ENCODE measurements at regions not wholly inside any gene's neighbourhood (a gene's known extent, or its start where the extent isn't known, plus 50 kb on each side); places are given as distances from the start of the nearest gene placed in this dataset.
"Not testable (repeated sequence)": the region's sequence is repeated elsewhere in the genome, so short reads cannot be mapped to it uniquely, and the experiment has no call there.

DNA sequence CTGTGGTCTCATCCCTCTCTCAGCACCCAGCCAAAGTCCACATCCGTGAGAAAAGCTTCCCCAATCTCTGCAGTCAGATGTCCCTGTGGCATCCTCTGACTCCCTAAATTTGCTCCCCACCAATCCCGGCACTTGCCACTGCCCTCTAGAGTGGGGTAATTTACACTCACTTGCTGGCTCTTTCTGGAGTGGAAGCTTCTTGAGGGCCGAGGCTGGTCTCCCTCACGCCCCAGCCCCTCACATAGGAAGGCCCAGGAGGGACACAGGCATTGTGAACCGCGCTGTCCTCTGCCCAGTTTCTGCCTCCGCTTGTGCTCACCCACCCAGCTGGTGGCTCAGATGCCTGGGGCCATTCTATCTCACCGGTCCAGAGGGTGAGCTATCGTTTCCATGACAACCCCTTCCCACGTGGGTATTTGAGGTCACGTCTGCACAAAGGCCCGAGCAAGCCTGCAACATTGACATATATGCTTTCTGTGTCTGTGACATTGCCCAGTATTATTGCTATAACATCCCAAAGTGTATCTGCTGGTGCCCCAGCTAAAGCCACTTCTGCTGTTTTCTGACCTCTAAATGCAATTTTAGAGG lies 97.3 kb upstream of the CTBP2 start:
- H3K9me3 Mint-ChIP-seq = peaks cover 15% of the 10 kb centered on the region
- H3K27ac Mint-ChIP-seq = no peak overlapping the region
- no peaks in the 10 kb centered on the region for H3K36me3 Mint-ChIP-seq (ENCODE audit: low read depth)
- no peaks in the 10 kb centered on the region for H3K4me1 Mint-ChIP-seq (ENCODE audit: low read depth)
- H3K27me3 Mint-ChIP-seq (ENCODE audit: low read depth) = no peaks in the 10 kb centered on the region
- no peak overlapping the region for H3K4me3 Mint-ChIP-seq

DNA sequence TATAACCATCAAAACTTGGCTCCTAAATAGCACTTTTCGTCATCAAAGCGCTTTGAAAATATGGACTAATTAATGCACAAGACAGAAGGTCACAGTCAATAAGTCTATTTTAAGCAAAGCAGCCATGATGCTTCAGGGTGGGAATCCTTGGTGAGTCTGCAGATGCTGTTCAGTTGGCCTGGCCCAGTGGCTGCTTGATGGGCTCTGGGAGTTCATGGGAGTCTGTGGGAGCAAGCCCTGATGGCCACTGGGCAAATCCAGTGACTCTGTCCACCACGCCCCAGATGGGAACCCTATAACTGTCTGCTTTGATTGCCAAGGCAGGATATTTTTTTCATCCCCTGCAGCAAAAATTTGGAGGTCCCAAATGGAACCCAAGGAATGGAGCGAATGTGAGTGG lies 95.7 kb upstream of the CTBP2 start:
- no peaks in the 10 kb centered on the region for H3K4me1 Mint-ChIP-seq (ENCODE audit: low read depth)
- no peaks in the 10 kb centered on the region for H3K27me3 Mint-ChIP-seq (ENCODE audit: low read depth)
- no peak overlapping the region for H3K4me3 Mint-ChIP-seq
- peaks cover 25% of the 10 kb centered on the region for H3K9me3 Mint-ChIP-seq
- H3K36me3 Mint-ChIP-seq (ENCODE audit: low read depth) = no peaks in the 10 kb centered on the region
- no peak overlapping the region for H3K27ac Mint-ChIP-seq

DNA sequence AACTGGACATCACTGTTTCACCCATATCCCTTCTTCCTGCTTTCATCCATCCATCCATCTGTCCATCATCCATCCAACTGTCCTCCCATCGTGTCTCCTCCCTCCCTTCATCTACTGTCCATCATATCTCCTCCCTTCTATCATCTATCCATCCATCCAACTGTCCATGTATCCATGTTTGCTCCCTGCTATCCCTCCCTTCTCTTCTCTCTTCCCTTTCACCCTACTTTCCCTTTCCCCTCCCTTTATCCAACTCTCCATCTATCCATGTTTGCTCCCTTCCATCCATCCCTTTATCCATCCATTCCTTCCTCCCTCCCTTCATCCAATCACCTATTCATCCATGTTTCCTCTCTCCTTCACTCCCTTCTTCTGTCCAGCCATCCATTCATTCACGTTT lies 92.6 kb upstream of the CTBP2 start:
- Mint-ChIP-seq H3K27ac (no peak overlapping the region), H3K9me3 (peaks cover 15% of the 10 kb centered on the region), H3K4me3 (no peak overlapping the region), H3K27me3 (ENCODE audit: low read depth) (no peaks in the 10 kb centered on the region), H3K36me3 (ENCODE audit: low read depth) (no peaks in the 10 kb centered on the region), H3K4me1 (ENCODE audit: low read depth) (no peaks in the 10 kb centered on the region)

DNA sequence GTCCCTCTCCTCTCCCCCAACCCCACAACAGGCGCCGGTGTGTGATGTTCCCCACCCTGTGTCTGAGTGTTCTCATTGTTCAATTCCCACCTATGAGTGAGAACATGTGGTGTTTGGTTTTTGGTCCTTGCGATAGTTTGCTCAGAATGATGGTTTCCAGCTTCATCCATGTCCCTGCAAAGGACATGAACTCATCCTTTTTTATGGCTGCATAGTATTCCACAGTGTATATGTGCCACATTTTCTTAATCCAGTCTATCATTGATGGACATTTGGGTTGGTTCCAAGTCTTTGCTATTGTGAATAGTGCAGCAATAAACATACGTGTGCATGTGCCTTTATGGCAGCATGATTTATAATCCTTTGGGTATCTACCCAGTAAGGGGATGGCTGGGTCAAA lies 90.5 kb upstream of the CTBP2 start:
- not testable (repeated sequence) for H3K4me1 Mint-ChIP-seq (ENCODE audit: low read depth); H3K4me3 Mint-ChIP-seq; H3K36me3 Mint-ChIP-seq (ENCODE audit: low read depth); H3K27ac Mint-ChIP-seq; H3K27me3 Mint-ChIP-seq (ENCODE audit: low read depth)
- peaks cover 15% of the 10 kb centered on the region for H3K9me3 Mint-ChIP-seq

DNA sequence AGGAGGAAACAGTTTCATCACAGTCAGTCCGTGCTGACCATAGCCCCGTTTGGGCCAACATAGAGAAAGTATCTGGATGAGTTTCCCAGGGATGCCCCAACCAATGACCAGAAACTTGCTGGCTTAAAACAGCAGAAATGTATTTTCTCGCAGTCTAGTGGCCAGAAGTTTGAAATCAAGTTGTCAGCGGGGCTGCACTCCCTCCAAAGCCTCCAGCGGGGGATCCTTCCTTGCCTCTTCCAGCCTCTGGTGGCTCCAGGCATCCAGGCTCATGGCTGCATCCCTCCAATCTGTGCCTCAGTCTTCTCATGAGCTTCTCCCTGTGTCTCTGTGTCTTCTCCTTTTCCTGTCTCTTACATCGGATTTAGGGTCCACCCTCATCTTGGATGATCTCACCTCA lies 89.6 kb upstream of the CTBP2 start:
- Mint-ChIP-seq H3K27me3 (ENCODE audit: low read depth) (no peaks in the 10 kb centered on the region), H3K9me3 (peaks cover 15% of the 10 kb centered on the region), H3K4me3 (no peak overlapping the region), H3K27ac (no peak overlapping the region), H3K36me3 (ENCODE audit: low read depth) (no peaks in the 10 kb centered on the region), H3K4me1 (ENCODE audit: low read depth) (no peaks in the 10 kb centered on the region)

DNA sequence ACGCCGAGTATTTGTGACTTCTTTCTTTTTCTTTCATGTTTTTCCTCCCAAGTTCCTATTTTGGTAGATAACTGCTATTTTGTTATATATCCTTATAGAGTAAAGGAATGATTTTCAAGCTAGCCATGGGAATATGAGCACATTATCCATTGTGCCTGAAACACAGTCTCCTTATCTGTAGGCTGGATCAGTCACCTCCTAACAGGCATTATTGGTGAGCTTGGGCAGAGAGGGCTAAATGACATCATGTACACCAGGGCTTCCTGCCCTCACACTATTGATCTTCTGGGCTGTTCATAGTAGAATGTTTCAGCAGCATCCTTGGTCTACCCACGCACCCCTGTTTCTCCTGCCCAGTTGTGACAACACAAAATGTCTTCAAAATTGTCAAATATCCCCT lies 88.1 kb upstream of the CTBP2 start:
- H3K27me3 Mint-ChIP-seq (ENCODE audit: low read depth) = no peaks in the 10 kb centered on the region
- no peaks in the 10 kb centered on the region for H3K36me3 Mint-ChIP-seq (ENCODE audit: low read depth)
- H3K27ac Mint-ChIP-seq = no peak overlapping the region
- H3K4me1 Mint-ChIP-seq (ENCODE audit: low read depth) = no peaks in the 10 kb centered on the region
- H3K9me3 Mint-ChIP-seq = peaks cover 15% of the 10 kb centered on the region
- H3K4me3 Mint-ChIP-seq = no peak overlapping the region

DNA sequence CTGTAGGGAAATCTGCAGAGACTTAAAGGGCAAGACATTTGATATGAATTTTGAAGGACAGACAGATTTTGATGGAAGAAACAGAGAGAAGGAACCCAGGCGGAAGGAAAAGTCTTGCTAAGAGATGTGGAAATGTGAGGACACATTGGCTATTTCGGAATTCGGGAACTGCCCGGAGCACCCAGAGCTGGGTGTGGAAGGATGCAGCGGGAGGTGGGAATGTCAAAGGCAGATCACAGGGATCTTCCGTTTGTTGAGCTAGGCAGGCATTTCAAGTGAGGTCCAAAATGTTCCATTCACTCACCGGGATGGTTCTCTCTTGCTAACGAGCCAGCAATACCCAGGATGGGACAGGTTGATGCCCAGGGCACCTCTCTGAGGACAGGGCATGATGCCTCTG lies 87.2 kb upstream of the CTBP2 start:
- H3K9me3 Mint-ChIP-seq = peaks cover 11% of the 10 kb centered on the region
- no peaks in the 10 kb centered on the region for H3K27me3 Mint-ChIP-seq (ENCODE audit: low read depth)
- H3K36me3 Mint-ChIP-seq (ENCODE audit: low read depth) = no peaks in the 10 kb centered on the region
- H3K27ac Mint-ChIP-seq = no peak overlapping the region
- H3K4me3 Mint-ChIP-seq = no peak overlapping the region
- no peaks in the 10 kb centered on the region for H3K4me1 Mint-ChIP-seq (ENCODE audit: low read depth)

DNA sequence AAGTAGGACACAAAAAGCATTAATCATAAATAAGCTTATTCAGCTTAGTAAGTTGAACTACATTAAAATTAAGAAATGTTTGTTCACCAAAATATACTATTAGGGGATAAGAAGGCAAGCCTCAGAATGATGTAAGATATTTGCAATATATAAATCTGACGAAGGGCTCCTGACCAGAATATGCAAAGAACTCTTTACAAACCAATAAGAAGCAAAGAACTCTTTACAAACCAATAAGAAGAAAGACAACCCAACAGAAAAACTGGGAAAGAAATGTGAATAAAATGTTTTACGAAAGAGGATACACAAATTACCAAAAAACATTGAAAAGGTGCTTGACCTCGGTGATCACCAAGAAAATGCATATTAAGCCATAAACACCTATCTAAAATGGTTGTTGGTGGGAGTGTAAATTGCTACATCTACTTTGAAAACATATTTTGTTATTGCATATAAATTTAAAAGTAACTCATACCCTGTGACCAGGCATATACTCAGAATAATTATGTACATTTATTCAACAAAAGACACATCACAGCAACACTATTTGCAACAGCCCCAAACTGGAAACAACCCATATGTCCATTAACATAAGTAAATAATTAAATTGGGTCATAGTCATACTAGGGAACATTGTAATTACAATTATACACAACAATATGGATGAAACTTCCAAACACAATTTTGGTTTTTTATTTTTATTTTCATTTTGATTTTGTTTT lies 83.3 kb upstream of the CTBP2 start:
- Mint-ChIP-seq H3K27me3 (ENCODE audit: low read depth) (no peaks in the 10 kb centered on the region), H3K27ac (no peak overlapping the region), H3K9me3 (peaks cover 6% of the 10 kb centered on the region), H3K36me3 (ENCODE audit: low read depth) (no peaks in the 10 kb centered on the region), H3K4me1 (ENCODE audit: low read depth) (no peaks in the 10 kb centered on the region), H3K4me3 (no peak overlapping the region)

DNA sequence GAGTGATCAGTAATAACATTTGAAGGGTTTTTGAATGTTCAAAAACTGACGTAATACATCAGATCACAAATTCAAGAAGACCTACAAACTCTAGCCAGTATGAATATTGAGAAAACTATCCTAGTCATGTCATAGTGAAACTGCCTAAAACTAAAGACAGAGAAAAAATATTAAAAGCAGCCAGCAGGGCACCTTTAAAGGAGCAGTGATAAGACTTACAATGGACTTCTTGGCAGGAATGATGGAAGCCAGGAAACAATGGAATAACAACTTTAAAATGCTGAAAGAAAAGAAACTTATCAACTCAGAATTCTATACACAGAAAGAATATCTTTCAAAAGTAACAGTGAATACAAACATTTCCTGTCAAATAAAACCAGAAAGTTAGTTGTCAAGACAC lies 78.3 kb upstream of the CTBP2 start:
- no peaks in the 10 kb centered on the region for H3K27me3 Mint-ChIP-seq (ENCODE audit: low read depth)
- H3K9me3 Mint-ChIP-seq = peaks cover 26% of the 10 kb centered on the region

DNA sequence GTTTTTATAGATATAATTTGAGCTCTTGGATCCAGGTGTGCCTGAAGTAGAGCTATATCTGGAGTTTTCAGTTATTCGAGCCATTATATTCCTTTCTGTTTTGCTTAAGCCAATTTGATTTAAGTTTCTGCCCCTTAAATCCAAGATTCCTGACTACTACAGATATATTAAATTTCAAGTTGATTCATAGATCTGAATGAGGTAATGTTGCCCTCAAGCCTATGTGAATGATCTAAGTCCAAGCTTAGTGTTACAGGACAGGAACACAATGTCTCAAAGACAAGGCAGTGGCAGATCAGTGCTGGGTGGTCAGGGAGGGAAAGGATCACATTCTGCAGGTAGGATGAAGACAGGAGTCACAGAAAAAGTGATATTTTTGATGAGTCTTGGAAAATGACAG lies 75.7 kb upstream of the CTBP2 start:
- no peaks in the 10 kb centered on the region for H3K27me3 Mint-ChIP-seq (ENCODE audit: low read depth)
- H3K36me3 Mint-ChIP-seq (ENCODE audit: low read depth) = no peaks in the 10 kb centered on the region
- no peak overlapping the region for H3K4me3 Mint-ChIP-seq
- H3K4me1 Mint-ChIP-seq (ENCODE audit: low read depth) = no peaks in the 10 kb centered on the region
- H3K27ac Mint-ChIP-seq = no peak overlapping the region
- peaks cover 26% of the 10 kb centered on the region for H3K9me3 Mint-ChIP-seq

More for the DNA sequence above, 78.3 kb upstream of the CTBP2 start:
- Mint-ChIP-seq H3K4me1 (ENCODE audit: low read depth) (no peaks in the 10 kb centered on the region), H3K27ac (no peak overlapping the region), H3K36me3 (ENCODE audit: low read depth) (no peaks in the 10 kb centered on the region), H3K4me3 (no peak overlapping the region)

DNA sequence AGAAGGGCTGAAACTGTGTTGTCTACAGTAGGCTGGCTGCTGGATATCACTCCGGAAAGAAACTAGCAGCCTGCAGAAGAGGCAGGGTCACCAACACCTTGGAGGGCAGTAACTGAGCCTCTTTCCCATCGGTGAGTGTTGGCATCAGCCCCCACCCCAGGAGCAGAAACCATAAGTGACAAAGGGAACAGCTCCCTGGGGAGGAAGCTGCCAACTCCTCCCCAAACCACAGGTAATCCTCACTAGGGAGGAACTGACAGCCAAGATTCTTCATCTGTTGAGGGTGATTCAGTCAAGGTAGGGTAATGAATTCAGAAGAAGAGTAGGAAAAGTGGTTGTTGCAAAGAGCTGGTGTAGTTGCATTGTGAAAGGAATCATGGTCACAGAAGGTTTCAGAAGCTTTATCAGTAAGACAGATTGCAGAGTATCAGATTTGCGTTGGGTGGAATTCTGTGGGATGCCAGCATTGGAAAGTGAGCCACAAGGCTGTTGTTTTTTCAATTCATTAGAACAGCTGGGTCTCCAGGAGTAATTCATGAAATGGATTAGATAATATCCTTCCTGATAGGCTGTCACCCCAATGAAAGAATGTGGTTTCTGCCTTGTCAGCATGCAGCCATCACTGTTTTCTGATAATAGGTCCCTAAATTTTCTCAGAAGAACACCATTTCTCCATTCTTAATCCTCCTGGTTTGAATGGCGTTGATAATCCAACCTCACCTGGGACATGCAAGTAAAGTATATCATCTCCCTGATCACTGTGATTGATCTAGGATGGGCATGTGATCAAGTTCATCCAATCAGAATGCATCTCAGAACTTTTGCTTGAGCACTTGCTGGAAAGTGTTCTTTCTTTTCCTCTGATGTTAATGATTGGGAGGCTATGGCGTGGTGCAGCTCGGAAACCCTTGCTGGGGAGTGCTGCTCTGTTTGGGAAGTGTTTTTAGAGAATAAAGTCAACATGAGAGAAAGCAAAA lies 75.0 kb upstream of the CTBP2 start:
- no peak overlapping the region for H3K27ac Mint-ChIP-seq

DNA sequence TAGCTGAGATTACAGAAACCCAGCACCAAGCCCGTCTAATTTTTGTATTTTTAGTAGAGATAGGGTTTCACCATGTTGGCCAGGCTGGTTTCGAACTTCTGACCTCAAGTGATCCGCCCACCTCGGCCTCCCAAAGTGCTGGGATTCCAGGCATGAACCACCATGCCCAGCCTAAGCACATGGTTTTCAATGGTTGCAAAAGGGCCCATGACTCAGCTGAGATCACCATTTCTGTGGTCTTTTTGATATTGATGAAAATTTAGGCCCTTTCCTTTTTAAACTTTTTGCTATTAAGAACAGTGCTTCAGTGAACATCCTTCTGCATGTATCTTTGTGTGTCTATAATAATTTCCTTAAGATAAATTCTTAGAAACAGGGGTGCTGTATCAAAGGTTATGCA lies 74.2 kb upstream of the CTBP2 start:
- H3K27ac Mint-ChIP-seq; H3K4me1 Mint-ChIP-seq (ENCODE audit: low read depth); H3K27me3 Mint-ChIP-seq (ENCODE audit: low read depth); H3K36me3 Mint-ChIP-seq (ENCODE audit: low read depth); H3K4me3 Mint-ChIP-seq: not testable (repeated sequence)
- H3K9me3 Mint-ChIP-seq = peaks cover 26% of the 10 kb centered on the region

More for the DNA sequence above, 75.0 kb upstream of the CTBP2 start:
- Mint-ChIP-seq H3K4me1 (ENCODE audit: low read depth) (no peaks in the 10 kb centered on the region), H3K4me3 (no peak overlapping the region), H3K27me3 (ENCODE audit: low read depth) (no peaks in the 10 kb centered on the region), H3K9me3 (peaks cover 26% of the 10 kb centered on the region), H3K36me3 (ENCODE audit: low read depth) (no peaks in the 10 kb centered on the region)

DNA sequence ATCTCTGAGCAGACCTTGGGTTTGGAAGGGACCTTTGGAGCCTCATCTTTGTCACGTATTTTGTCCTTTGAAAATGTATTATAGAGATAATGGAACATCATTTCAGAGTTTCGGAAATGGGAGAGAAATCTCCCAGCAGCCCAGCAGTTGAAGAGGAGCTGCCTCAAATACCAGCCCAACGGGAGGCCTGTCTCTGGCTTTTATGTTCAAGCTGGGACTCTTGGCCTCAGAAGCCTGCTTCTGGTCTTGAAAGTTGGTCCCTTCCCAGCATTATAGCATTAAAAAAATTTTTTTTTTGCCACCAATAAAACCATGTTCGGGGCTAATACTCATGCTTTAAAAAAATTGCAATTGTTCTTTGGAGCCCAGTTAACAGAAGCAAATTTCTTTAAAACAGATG lies 73.4 kb upstream of the CTBP2 start:
- peaks cover 20% of the 10 kb centered on the region for H3K9me3 Mint-ChIP-seq
- no peaks in the 10 kb centered on the region for H3K4me1 Mint-ChIP-seq (ENCODE audit: low read depth)
- no peak overlapping the region for H3K4me3 Mint-ChIP-seq
- no peaks in the 10 kb centered on the region for H3K36me3 Mint-ChIP-seq (ENCODE audit: low read depth)
- H3K27me3 Mint-ChIP-seq (ENCODE audit: low read depth) = no peaks in the 10 kb centered on the region
- H3K27ac Mint-ChIP-seq = no peak overlapping the region

DNA sequence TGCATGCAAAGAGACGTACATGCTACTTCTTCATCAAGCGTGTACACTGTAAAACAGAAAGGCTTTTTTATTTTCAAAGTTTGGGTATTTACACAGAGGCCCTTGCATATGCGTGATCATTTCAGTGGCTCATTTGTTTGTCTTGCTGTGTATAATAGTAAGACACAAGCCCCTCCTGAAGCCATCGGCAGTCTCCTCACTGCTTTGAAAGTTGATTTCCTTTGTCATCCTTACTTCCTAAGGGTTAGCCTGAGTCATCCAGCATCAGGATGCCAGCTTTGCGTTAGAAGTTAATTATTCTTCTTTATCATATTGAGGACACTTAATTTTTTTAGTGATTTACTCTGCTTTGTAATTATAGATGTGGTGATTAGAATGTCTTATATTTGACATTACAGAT lies 72.5 kb upstream of the CTBP2 start:
- Mint-ChIP-seq H3K4me1 (ENCODE audit: low read depth) (no peaks in the 10 kb centered on the region), H3K27me3 (ENCODE audit: low read depth) (no peaks in the 10 kb centered on the region), H3K4me3 (no peak overlapping the region), H3K27ac (no peak overlapping the region), H3K9me3 (peaks cover 11% of the 10 kb centered on the region), H3K36me3 (ENCODE audit: low read depth) (no peaks in the 10 kb centered on the region)
